Ovary (tissue), 3 donors: ENCODE measurements at regions not wholly inside any gene's neighbourhood (a gene's known extent, or its start where the extent isn't known, plus 50 kb on each side); places are given as distances from the start of the nearest gene placed in this dataset.
"Not testable (repeated sequence)": the region's sequence is repeated elsewhere in the genome, so short reads cannot be mapped to it uniquely, and the experiment has no call there.

ENCODE experiments used
- CTCF ChIP-seq, 3 donors: fragments of 450-650 bp in 2 of 3; fragments of 200-600 bp in 1 of 3; IDR thresholded peaks; one replicate each; pipeline versions ENCODE4 v1.5.1 to v1.8.0; 2016 to 2022; ENCODE audit warnings: antibody characterized with exemption in 3 of 3, mild to moderate bottlenecking in 1 of 3
- POLR2A ChIP-seq: fragments of 450-650 bp; IDR thresholded peaks from one replicate; pipeline ENCODE4 v1.6.1; 2017; ENCODE audit warnings: antibody characterized with exemption, mild to moderate bottlenecking, moderate library complexity
- donor health status: DM: no; HTN: no; CAD: no.

- TF ChIP-seq POLR2A; CTCF (IDR thresholded peaks at IDR 0.05): not testable (repeated sequence)
Measured at GRCh38 chr3:105296182-105296822, 70.4 kb upstream of the ALCAM start.
